Kidney (tissue), 13 donors: ENCODE measurements at regions not wholly inside any gene's neighbourhood (a gene's known extent, or its start where the extent isn't known, plus 50 kb on each side); places are given as distances from the start of the nearest gene placed in this dataset.

Experiments
- DNase-seq, 5 donors: peaks; one replicate each; pipeline ENCODE4 v3.0.0-alpha.2; 2013 to 2020
- FAIRE-seq: peaks from 2 replicates; lab custom pipeline; 2012; peaks lifted over from hg19 to GRCh38; lab: Jason Lieb, UNC
- H3K27ac ChIP-seq, 2 donors: one replicate each; pipeline ENCODE4 v1.7.0; 2013; ENCODE audit warnings: low read depth in 2 of 2, low read length in 2 of 2, inconsistent platforms in 1 of 2
- H3K27me3 ChIP-seq: one replicate; pipeline ENCODE4 v1.7.1; 2013; ENCODE audit warnings: low read length, inconsistent platforms; ENCODE audit not compliant: control insufficient read depth, insufficient read depth
- H3K36me3 ChIP-seq, 3 donors: one replicate each; pipeline versions ENCODE4 v1.7.0 to v1.7.1; 2013; ENCODE audit warnings: low read length in 3 of 3, control low read depth in 1 of 3, inconsistent platforms in 1 of 3; ENCODE audit not compliant: insufficient read depth in 3 of 3, control insufficient read depth in 2 of 3
- H3K4me1 ChIP-seq, 3 donors: one replicate each; pipeline versions ENCODE4 v1.7.0 to v1.7.1; 2013; ENCODE audit warnings: low read length in 3 of 3, inconsistent platforms in 1 of 3, low read depth in 1 of 3; ENCODE audit not compliant: control insufficient read depth in 2 of 3, insufficient read depth in 2 of 3
- H3K4me3 ChIP-seq, 3 donors: one replicate each; pipeline versions ENCODE4 v1.7.0 to v1.8.1; 2013; ENCODE audit warnings: low read length in 3 of 3, control low read depth in 1 of 3, inconsistent platforms in 1 of 3
- H3K9ac ChIP-seq, 3 donors: one replicate each; pipeline versions ENCODE4 v1.7.0 to v1.7.1; 2013; ENCODE audit warnings: low read length in 3 of 3, control low read depth in 1 of 3, inconsistent platforms in 1 of 3
- H3K9me3 ChIP-seq, 3 donors: one replicate each; pipeline versions ENCODE4 v1.7.0 to v1.7.1; 2013; ENCODE audit warnings: low read length in 3 of 3, control low read depth in 1 of 3, inconsistent platforms in 1 of 3; ENCODE audit not compliant: control insufficient read depth in 2 of 3, insufficient read depth in 1 of 3
- intact Hi-C: fragments of 100-400 bp; cut with DNase I; formaldehyde crosslinking; loops from one replicate; pipeline ENCODE4 v1.11.1; 2022
- TF ChIP-seq, protein P1 (sequence below): IDR thresholded peaks from 3 replicates; pipeline ENCODE4 v1.5.1; 2012; ENCODE audit warnings: mild to moderate bottlenecking, moderate library complexity, borderline replicate concordance; ENCODE audit not compliant: insufficient read depth; ENCODE audit errors: extremely low read depth
- donor health status: control.
- donor health status: control.
- donor health status: control.
- donor health status: control.
- donor health status: control.
- donor health status: DM: yes; HTN: yes; CAD: no.
- donor health status: Normal renal cell carcinoma (clear cell type).

DNA sequence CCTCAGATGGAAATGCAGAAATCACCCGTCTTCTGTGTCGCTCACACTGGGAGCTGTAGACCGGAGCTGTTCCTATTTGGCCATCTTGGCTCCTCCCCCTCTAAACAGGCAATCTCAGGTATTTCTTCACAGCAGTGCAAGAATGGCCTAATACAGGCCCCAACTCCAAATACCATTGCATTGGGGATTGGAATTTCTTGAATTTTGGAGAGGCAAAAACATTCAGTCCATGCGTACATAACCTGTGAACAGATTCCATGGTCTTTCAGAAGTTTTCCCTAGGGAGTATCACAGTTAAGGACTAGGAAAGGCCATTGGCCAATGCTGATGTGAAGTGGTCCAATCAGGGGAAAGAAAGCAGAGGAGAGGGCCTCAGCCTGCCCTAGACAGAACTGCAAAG is 128.2 kb upstream of the NOCT start:
- H3K9me3 ChIP-seq, result no peaks in the 10 kb centered on the region
- H3K4me1 ChIP-seq, result no peaks in the 10 kb centered on the region
- intact Hi-C loops, result no loop called here
- no peak overlapping the region for H3K27ac ChIP-seq
- H3K27me3 ChIP-seq, result no peaks in the 10 kb centered on the region
- TF ChIP-seq, protein P1, sequence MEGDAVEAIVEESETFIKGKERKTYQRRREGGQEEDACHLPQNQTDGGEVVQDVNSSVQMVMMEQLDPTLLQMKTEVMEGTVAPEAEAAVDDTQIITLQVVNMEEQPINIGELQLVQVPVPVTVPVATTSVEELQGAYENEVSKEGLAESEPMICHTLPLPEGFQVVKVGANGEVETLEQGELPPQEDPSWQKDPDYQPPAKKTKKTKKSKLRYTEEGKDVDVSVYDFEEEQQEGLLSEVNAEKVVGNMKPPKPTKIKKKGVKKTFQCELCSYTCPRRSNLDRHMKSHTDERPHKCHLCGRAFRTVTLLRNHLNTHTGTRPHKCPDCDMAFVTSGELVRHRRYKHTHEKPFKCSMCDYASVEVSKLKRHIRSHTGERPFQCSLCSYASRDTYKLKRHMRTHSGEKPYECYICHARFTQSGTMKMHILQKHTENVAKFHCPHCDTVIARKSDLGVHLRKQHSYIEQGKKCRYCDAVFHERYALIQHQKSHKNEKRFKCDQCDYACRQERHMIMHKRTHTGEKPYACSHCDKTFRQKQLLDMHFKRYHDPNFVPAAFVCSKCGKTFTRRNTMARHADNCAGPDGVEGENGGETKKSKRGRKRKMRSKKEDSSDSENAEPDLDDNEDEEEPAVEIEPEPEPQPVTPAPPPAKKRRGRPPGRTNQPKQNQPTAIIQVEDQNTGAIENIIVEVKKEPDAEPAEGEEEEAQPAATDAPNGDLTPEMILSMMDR, result no peak
- H3K36me3 ChIP-seq, result no peaks in the 10 kb centered on the region
- no peak overlapping the region for H3K9ac ChIP-seq
- DNase-seq (no peak), FAIRE-seq (no peak)
- no peak overlapping the region for H3K4me3 ChIP-seq

DNA sequence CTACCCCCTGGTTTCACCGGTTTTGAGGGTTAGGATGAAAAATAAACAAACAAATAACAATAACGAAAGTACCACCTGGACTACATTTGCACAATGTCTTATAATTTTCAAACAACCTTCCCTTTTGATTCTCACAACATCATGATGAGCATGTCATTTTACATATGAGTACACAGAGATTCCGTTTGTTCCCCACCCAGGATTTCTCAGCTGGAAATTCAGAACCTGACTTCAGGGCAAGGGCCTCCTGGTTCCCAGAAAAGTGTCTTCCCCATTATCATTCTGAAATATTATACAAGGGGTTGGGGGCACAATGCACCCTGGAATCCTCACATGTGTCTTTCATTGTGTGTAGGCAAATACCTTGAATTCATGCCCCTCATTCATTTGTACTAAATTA is 135.8 kb upstream of the NOCT start:
- DNase-seq (no peak), FAIRE-seq (no peak)
- Histone ChIP-seq H3K36me3 (no peaks in the 10 kb centered on the region), H3K4me1 (no peaks in the 10 kb centered on the region), H3K27ac (no peak overlapping the region), H3K9me3 (no peaks in the 10 kb centered on the region), H3K27me3 (no peaks in the 10 kb centered on the region), H3K4me3 (no peak overlapping the region), H3K9ac (no peak overlapping the region)
- TF ChIP-seq, protein P1, result no peak
- intact Hi-C loops, result no loop called here

GRCh38 chr4:138875891-138876608 is 139.5 kb upstream of the NOCT start:
- DNase-seq, result no peak
- no peak overlapping the region for H3K27ac ChIP-seq
- H3K27me3 ChIP-seq, result no peaks in the 10 kb centered on the region
- FAIRE-seq, result no peak
- H3K4me1 ChIP-seq, result no peaks in the 10 kb centered on the region
- no peak overlapping the region for H3K9ac ChIP-seq
- no peaks in the 10 kb centered on the region for H3K36me3 ChIP-seq
- TF ChIP-seq, protein P1, result no peak
- no peaks in the 10 kb centered on the region for H3K9me3 ChIP-seq
- no peak overlapping the region for H3K4me3 ChIP-seq
- intact Hi-C loops, result no loop called here

DNA sequence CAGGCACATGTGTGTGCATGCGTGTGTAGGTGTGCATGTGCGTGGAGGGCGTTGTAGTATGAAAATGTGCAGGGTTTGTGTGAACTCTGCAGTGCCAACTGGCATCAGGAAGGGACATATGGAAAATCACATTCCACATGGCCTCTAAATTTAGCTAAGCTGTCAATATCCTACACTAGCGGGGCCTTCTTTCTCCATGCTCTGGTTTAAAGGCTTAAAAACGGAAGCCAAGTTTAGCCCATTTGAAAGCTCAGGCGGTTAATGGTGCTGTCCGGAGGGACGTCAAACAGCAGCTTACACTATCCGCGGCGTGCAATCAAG is 144.1 kb upstream of the NOCT start:
- no peak for FAIRE-seq
- H3K9me3 ChIP-seq, result no peaks in the 10 kb centered on the region
- no peak overlapping the region for H3K27ac ChIP-seq
- no peaks in the 10 kb centered on the region for H3K27me3 ChIP-seq
- no peak overlapping the region for H3K4me3 ChIP-seq
- DNase-seq, result no peak
- H3K36me3 ChIP-seq, result no peaks in the 10 kb centered on the region
- TF ChIP-seq, protein P1, result no peak
- no peak overlapping the region for H3K9ac ChIP-seq
- intact Hi-C loops, result no loop called here
- H3K4me1 ChIP-seq, result no peaks in the 10 kb centered on the region
